HL-60 (cell line): ENCODE measurements at regions not wholly inside any gene's neighbourhood (a gene's known extent, or its start where the extent isn't known, plus 50 kb on each side); places are given as distances from the start of the nearest gene placed in this dataset.

ENCODE experiments used
- DNase-seq, 2 experiments: peaks; one replicate each; pipeline ENCODE4 v3.0.0-alpha.2; 2010 to 2020; ENCODE audit warnings: low read depth in 1 of 2, low spot score in 1 of 2
- H3K27ac ChIP-seq: fragments of 250-450 bp; sonication (Bioruptor Pico); replicated peaks from 2 replicates; pipeline ENCODE4 v1.5.1; 2020; ENCODE audit warnings: mild to moderate bottlenecking, moderate library complexity
- H3K27me3 ChIP-seq: fragments of 250-450 bp; sonication (Bioruptor Pico); 2 replicates; pipeline ENCODE4 v1.5.1; 2021; ENCODE audit warnings: mild to moderate bottlenecking, moderate library complexity; ENCODE audit not compliant: insufficient read depth, poor library complexity, severe bottlenecking
- H3K4me3 ChIP-seq: replicated peaks from 2 replicates; pipeline ENCODE4 v1.5.1; 2011; ENCODE audit warnings: mild to moderate bottlenecking, control low read depth, low read length; ENCODE audit not compliant: insufficient read depth
- CTCF ChIP-seq: IDR thresholded peaks from one replicate; pipeline ENCODE4 v1.5.1; 2011; ENCODE audit warnings: low read length, control low read depth, inconsistent platforms; ENCODE audit not compliant: insufficient read depth
- GABPA ChIP-seq: IDR thresholded peaks from 2 replicates; pipeline ENCODE4 v1.6.1; 2012; ENCODE audit warnings: low read depth
- POLR2AphosphoS5 ChIP-seq: IDR thresholded peaks from 2 replicates; pipeline ENCODE4 v1.6.1; 2012; ENCODE audit warnings: low read depth
- REST ChIP-seq: IDR thresholded peaks from 2 replicates; pipeline ENCODE4 v1.6.1; 2012; ENCODE audit warnings: low read depth; ENCODE audit not compliant: insufficient replicate concordance
- SPI1 ChIP-seq: IDR thresholded peaks from 2 replicates; pipeline ENCODE4 v1.6.1; 2012; ENCODE audit warnings: low read depth, mild to moderate bottlenecking, borderline replicate concordance

- DNase-seq: no peak
- no peak overlapping the region for H3K4me3 ChIP-seq
- no peak overlapping the region for H3K27ac ChIP-seq
- TF ChIP-seq GABPA: no peak
- no peak for TF ChIP-seq SPI1
- no peak for TF ChIP-seq CTCF
- no peak for TF ChIP-seq POLR2AphosphoS5
- TF ChIP-seq REST: no peak
- H3K27me3 ChIP-seq: no peaks in the 10 kb centered on the region
Observed at GRCh38 chr1:224809137-224809536, 120.3 kb upstream of the DNAH14 start.

- Histone ChIP-seq H3K27ac (no peak overlapping the region), H3K4me3 (no peak overlapping the region), H3K27me3 (no peaks in the 10 kb centered on the region)
- DNase-seq: no peak
- TF ChIP-seq REST (no peak), GABPA (no peak), CTCF (no peak), SPI1 (no peak), POLR2AphosphoS5 (no peak)
Observed at GRCh38 chr1:224809613-224810012, 119.9 kb upstream of the DNAH14 start.

- TF ChIP-seq POLR2AphosphoS5: no peak
- no peak for TF ChIP-seq CTCF
- TF ChIP-seq GABPA: no peak
- TF ChIP-seq REST: no peak
- no peak for TF ChIP-seq SPI1
- H3K4me3 ChIP-seq: no peak overlapping the region
- no peak overlapping the region for H3K27ac ChIP-seq
- DNase-seq: no peak
- no peaks in the 10 kb centered on the region for H3K27me3 ChIP-seq
Observed at GRCh38 chr1:224811564-224811963, 117.9 kb upstream of the DNAH14 start.
